K562 (cell line): ENCODE measurements at regions not wholly inside any gene's neighbourhood (a gene's known extent, or its start where the extent isn't known, plus 50 kb on each side); places are given as distances from the start of the nearest gene placed in this dataset.

Experiments used
- ATAC-seq: fragments of 200-7000 bp; cut with Tn5 transposase; 3 replicates; pipeline ENCODE4 v1.9.1; 2020; ENCODE audit warnings: moderate library complexity
- BruUV-seq: library from RNA; stranded (reverse); fragments of 400-500 nt; replicated peaks from 2 replicates; lab custom pipeline; 2021; lab: Mats Ljungman, UMichigan
- CTCF ChIA-PET: fragments of 300-600 bp; formaldehyde crosslinking; extraction: SDS; loops from one replicate; lab custom pipeline; 2021; ENCODE audit warnings: low intra/inter-chr PET ratio; lab: Yijun Ruan, JAX
- POLR2A ChIA-PET: fragments of 300-600, 350-650 bp; sonication (Branson Sonifier 250); formaldehyde crosslinking; extraction: SDS; loops from one replicate; lab custom pipeline; 2021; ENCODE audit warnings: antibody characterized with exemption, inconsistent platforms; lab: Yijun Ruan, JAX
- DNase-seq, 4 experiments: peaks; one replicate each; pipeline versions ENCODE4 v3.0.0 to v3.0.0-alpha.2; 2011 to 2018; ENCODE audit warnings: low spot score in 3 of 4, mixed read lengths in 3 of 4; ENCODE audit errors: extremely low read depth in 1 of 4
- FAIRE-seq: peaks from 2 replicates; lab custom pipeline; 2011; peaks lifted over from hg19 to GRCh38; lab: Jason Lieb, UNC
- H2AFZ ChIP-seq: 2 replicates; pipeline ENCODE4 v1.6.0; 2011; ENCODE audit warnings: low read depth, low read length, control low read depth, inconsistent platforms
- H3K27ac ChIP-seq: fragments of 200-600 bp; 3 replicates; pipeline ENCODE4 v1.8.0; 2011; ENCODE audit warnings: low read depth, mild to moderate bottlenecking, control low read depth, inconsistent platforms, low read length, moderate library complexity, mixed read lengths; ENCODE audit errors: extremely low read depth
- H3K27me3 ChIP-seq, 2 experiments: fragments of 300-600 bp in 1 of 2; 2 replicates in 1 of 2; 3 replicates in 1 of 2; pipeline versions ENCODE4 v1.6.0 to v1.8.0; 2011; ENCODE audit warnings: inconsistent platforms in 2 of 2, low read length in 2 of 2, mild to moderate bottlenecking in 1 of 2, mixed read lengths in 1 of 2, moderate library complexity in 1 of 2; ENCODE audit not compliant: control insufficient read depth in 2 of 2, insufficient read depth in 2 of 2
- H3K36me3 ChIP-seq: fragments of 300-600 bp; 3 replicates; pipeline ENCODE4 v1.8.0; 2011; ENCODE audit warnings: mild to moderate bottlenecking, low read length, inconsistent platforms; ENCODE audit not compliant: control insufficient read depth, insufficient read depth
- H3K4me1 ChIP-seq, 2 experiments: fragments of 200-600 bp in 1 of 2; replicated peaks in 1 of 2; 2 replicates in 1 of 2; 3 replicates in 1 of 2; pipeline versions ENCODE4 v1.5.1 to v1.8.0; 2011; ENCODE audit warnings: inconsistent platforms in 2 of 2, low read length in 2 of 2, mild to moderate bottlenecking in 1 of 2, mixed read lengths in 1 of 2, moderate library complexity in 1 of 2; ENCODE audit not compliant: control insufficient read depth in 2 of 2, insufficient read depth in 2 of 2
- H3K4me2 ChIP-seq: 2 replicates; pipeline ENCODE4 v1.6.1; 2011; ENCODE audit warnings: low read length, control low read depth, inconsistent platforms, mixed read lengths; ENCODE audit not compliant: insufficient read depth
- H3K4me3 ChIP-seq: fragments of 200-600 bp; sonication (generic), shearing (Covaris generic); 2 replicates; pipeline ENCODE4 v1.5.1; 2016; ENCODE audit warnings: control low read depth, inconsistent platforms
- H3K79me2 ChIP-seq: fragments of 200-600 bp; 3 replicates; pipeline ENCODE4 v1.8.0; 2011; ENCODE audit warnings: low read length, inconsistent platforms; ENCODE audit not compliant: control insufficient read depth, insufficient read depth
- H3K9ac ChIP-seq, 2 experiments: 2 replicates each; pipeline versions ENCODE4 v1.6.0 to v1.6.1; 2011; ENCODE audit warnings: low read depth in 2 of 2, low read length in 2 of 2, control low read depth in 1 of 2, inconsistent platforms in 1 of 2, mild to moderate bottlenecking in 1 of 2, mixed read lengths in 1 of 2; ENCODE audit not compliant: insufficient read depth in 1 of 2
- H3K9me1 ChIP-seq: one replicate; pipeline ENCODE4 v1.6.0; 2011; ENCODE audit warnings: inconsistent platforms, mild to moderate bottlenecking, low read length, moderate library complexity; ENCODE audit not compliant: control insufficient read depth, insufficient read depth
- H3K9me3 ChIP-seq: replicated peaks from 2 replicates; pipeline ENCODE4 v1.5.1; 2011; ENCODE audit warnings: low read depth, low read length, inconsistent platforms; ENCODE audit not compliant: control insufficient read depth, insufficient read depth
- H4K20me1 ChIP-seq: replicated peaks from 2 replicates; pipeline ENCODE4 v1.6.1; 2011; ENCODE audit warnings: low read length, inconsistent platforms, mixed read lengths; ENCODE audit not compliant: control insufficient read depth, insufficient read depth
- AFF4 ChIP-seq: sonication (generic); formaldehyde crosslinking; IDR thresholded peaks from 2 replicates; pipeline ENCODE4 v1.8.0; 2023; ENCODE audit warnings: mild to moderate bottlenecking, missing genetic modification reagents
- ARID1B ChIP-seq: fragments of 450-650 bp; IDR thresholded peaks from 2 replicates; pipeline ENCODE4 v1.6.1; 2016; ENCODE audit warnings: antibody characterized with exemption, mild to moderate bottlenecking, inconsistent platforms
- ARID2 ChIP-seq: fragments of 450-650 bp; IDR thresholded peaks from 2 replicates; pipeline ENCODE4 v1.6.1; 2017; ENCODE audit warnings: antibody characterized with exemption, mild to moderate bottlenecking
- ATF1 ChIP-seq, 2 experiments: fragments of 450-650 bp in 1 of 2; IDR thresholded peaks; 2 replicates each; pipeline ENCODE4 v1.6.1; 2016; ENCODE audit warnings: missing compliant biosample characterization in 1 of 2, missing genetic modification characterization in 1 of 2
- CBFA2T3 ChIP-seq: fragments of 450-650 bp; IDR thresholded peaks from 2 replicates; pipeline ENCODE4 v1.6.1; 2017
- CBX5 ChIP-seq: IDR thresholded peaks from 2 replicates; pipeline ENCODE4 v1.6.1; 2014; ENCODE audit warnings: low read depth, borderline replicate concordance
- DMBX1 ChIP-seq: fragments of 250-450 bp; sonication (Bioruptor Pico); IDR thresholded peaks from 2 replicates; pipeline ENCODE4 v1.8.0; 2022; ENCODE audit warnings: inconsistent platforms, mild to moderate bottlenecking, moderate library complexity, borderline replicate concordance
- DPF2 ChIP-seq: fragments of 450-650 bp; IDR thresholded peaks from 2 replicates; pipeline ENCODE4 v1.6.1; 2016
- ILF3 ChIP-seq: fragments of 450-650 bp; IDR thresholded peaks from 2 replicates; pipeline ENCODE4 v1.6.1; 2018; ENCODE audit warnings: antibody characterized with exemption, mild to moderate bottlenecking, moderate library complexity, borderline replicate concordance
- KLF16 ChIP-seq: IDR thresholded peaks from 2 replicates; pipeline ENCODE4 v1.6.1; 2016; ENCODE audit warnings: antibody characterized with exemption
- MBD1 ChIP-seq: fragments of 250-450 bp; sonication (Bioruptor Pico); IDR thresholded peaks from 2 replicates; pipeline ENCODE4 v1.8.0; 2022; ENCODE audit warnings: inconsistent platforms
- SMARCA4 ChIP-seq: fragments of 450-650 bp; IDR thresholded peaks from 2 replicates; pipeline ENCODE4 v1.6.1; 2016
- SUPT5H ChIP-seq: fragments of 450-650 bp; IDR thresholded peaks from 2 replicates; pipeline ENCODE4 v1.6.1; 2016
- TAF7 ChIP-seq: fragments of 450-650 bp; IDR thresholded peaks from 2 replicates; pipeline ENCODE4 v1.6.1; 2016; ENCODE audit warnings: missing genetic modification characterization, missing compliant biosample characterization
- TFAM ChIP-seq: fragments of 250-450 bp; sonication (Bioruptor Pico); conservative IDR thresholded peaks from 2 replicates; pipeline ENCODE4 v1.5.0; 2021; ENCODE audit warnings: mild to moderate bottlenecking, moderate library complexity
- TFE3 ChIP-seq: fragments of 450-650 bp; formaldehyde crosslinking; IDR thresholded peaks from 2 replicates; pipeline ENCODE4 v1.4.0; 2020; ENCODE audit warnings: mild to moderate bottlenecking, mixed read lengths
- ZKSCAN8 ChIP-seq: fragments of 200-800 bp; sonication (Bioruptor generic); IDR thresholded peaks from 2 replicates; pipeline ENCODE4 v1.6.1; 2016; ENCODE audit warnings: missing genetic modification characterization, missing compliant biosample characterization
- ZNF146 ChIP-seq: IDR thresholded peaks from one replicate; pipeline ENCODE4 v1.6.1; 2018; ENCODE audit warnings: missing compliant biosample characterization; ENCODE audit not compliant: unreplicated experiment
- ZNF384 ChIP-seq: IDR thresholded peaks from 2 replicates; pipeline ENCODE4 v1.6.1; 2012; ENCODE audit warnings: low read depth, low read length, improper control_type of control experiment
- ZSCAN29 ChIP-seq: fragments of 450-650 bp; IDR thresholded peaks from 2 replicates; pipeline ENCODE4 v1.6.1; 2017
- WGBS: fragments of 100-300 bp; shearing (Covaris generic); methylation state at CpG from one replicate; pipeline ENCODE4 v1.1.6; 2016; ENCODE audit warnings: low coverage, mixed read lengths; ENCODE audit not compliant: insufficient coverage; ENCODE audit errors: missing lambda C conversion rate; 5-methylcytosine and 5-hydroxymethylcytosine counted together
- in situ Hi-C: fragments of 300-500 bp; cut with MboI; formaldehyde crosslinking; loops from 4 replicates; pipeline ENCODE4 v1.15.0; 2018; ENCODE audit warnings: inconsistent platforms, mixed read lengths
- intact Hi-C: fragments of 100-400 bp; cut with micrococcal nuclease; formaldehyde crosslinking; loops from 2 replicates; pipeline ENCODE4 v1.14.2; 2022

GRCh38 chr11:38710262-38710661 lies 2112.2 kb upstream of the RAG2 start:
- no peaks in the 10 kb centered on the region for H3K36me3 ChIP-seq
- FAIRE-seq (no peak), ATAC-seq (peak; percentile 81), DNase-seq (peak in 1 of 4 experiments; percentile 54)
- H3K4me1 ChIP-seq: peaks cover 0 to 12% of the 10 kb centered on the region in 2 experiments; a peak in 2 of 5 replicates
- WGBS: 5% methylated on average over 5 of the region's 5 CpGs
- peak overlapping the region; percentile 75 for H3K27ac ChIP-seq
- H3K9me1 ChIP-seq: no peaks in the 10 kb centered on the region
- no peaks in the 10 kb centered on the region for H3K79me2 ChIP-seq
- POLR2A ChIA-PET: no interaction called here
- peak overlapping the region; percentile 90 for H2AFZ ChIP-seq
- CTCF ChIA-PET: no interaction called here
- H3K9me3 ChIP-seq: no peaks in the 10 kb centered on the region
- no peak overlapping the region for H3K4me3 ChIP-seq
- no TSS peak for BruUV-seq
- H4K20me1 ChIP-seq: no peaks in the 10 kb centered on the region
- H3K4me2 ChIP-seq: peak overlapping the region; percentile 61
- intact Hi-C loops: no loop called here
- in situ Hi-C loops: no loop called here
- H3K27me3 ChIP-seq: no peaks in the 10 kb centered on the region
- H3K9ac ChIP-seq: peak overlapping the region in 1 of 2 experiments; percentile 15; a peak in 2 of 4 replicates
- TF ChIP-seq ARID2 (no peak), KLF16 (no peak), DPF2 (peak; percentile 39; the same call in 1 of the 2 replicates), ZNF384 (no peak), ZNF146 (CRISPR knock-in tag) (no peak), SMARCA4 (peak; percentile 19; the same call in 1 of the 2 replicates), ILF3 (no peak), ATF1 (CRISPR knock-in tag; IDR thresholded peaks at IDR 0.05) (no peak), ATF1 (tag; IDR thresholded peaks at IDR 0.05) (0 out of 2 replicates have a peak, but pooled peaks have one; percentile 9), TFAM (CRISPR knock-in tag) (no peak), TFE3 (no peak), DMBX1 (CRISPR knock-in tag) (0 out of 2 replicates have a peak, but pooled peaks have one; percentile 31), ARID1B (peak; percentile 45; the same call in 1 of the 2 replicates), CBX5 (no peak), SUPT5H (no peak), TAF7 (no peak), CBFA2T3 (peak; percentile 19; the same call in 1 of the 2 replicates), ZSCAN29 (no peak), AFF4 (no peak), ZKSCAN8 (CRISPR knock-in tag) (no peak), MBD1 (CRISPR knock-in tag) (no peak)
